HEK293 (cell line): ENCODE measurements at regions not wholly inside any gene's neighbourhood (a gene's known extent, or its start where the extent isn't known, plus 50 kb on each side); places are given as distances from the start of the nearest gene placed in this dataset.

Experiments used
- CTCF ChIA-PET: fragments of 350-600 bp; formaldehyde crosslinking; extraction: SDS; loops from one replicate; lab custom pipeline; 2021; ENCODE audit warnings: antibody characterized with exemption; lab: Yijun Ruan, JAX
- POLR2A ChIA-PET: fragments of 300-600 bp; formaldehyde crosslinking; extraction: SDS; loops from one replicate; lab custom pipeline; 2020; ENCODE audit warnings: antibody characterized with exemption, inconsistent platforms; lab: Yijun Ruan, JAX
- H3K27ac ChIP-seq: fragments of 200-500 bp; sonication (Bioruptor generic); 2 replicates; pipeline ENCODE4 v1.5.1; 2014; ENCODE audit warnings: low read depth, low read length, control low read depth, inconsistent platforms; ENCODE audit errors: extremely low read depth
- H3K36me3 ChIP-seq, 2 experiments: fragments of 200-500 bp in 1 of 2; sonication (Bioruptor generic) in 1 of 2; 1 replicate in 1 of 2; 2 replicates in 1 of 2; pipeline ENCODE4 v1.5.1; 2014 to 2017; ENCODE audit warnings: inconsistent platforms in 2 of 2, low read length in 2 of 2; ENCODE audit not compliant: control insufficient read depth in 2 of 2, insufficient read depth in 1 of 2
- H3K4me1 ChIP-seq: fragments of 200-500 bp; sonication (Bioruptor generic); 2 replicates; pipeline ENCODE4 v1.5.1; 2014; ENCODE audit warnings: mild to moderate bottlenecking, low read length, inconsistent platforms; ENCODE audit not compliant: control insufficient read depth, insufficient read depth
- H3K4me3 ChIP-seq: 2 replicates; pipeline ENCODE4 v1.5.1; 2011; ENCODE audit warnings: low read depth, mild to moderate bottlenecking, control low read depth, low read length, moderate library complexity
- H3K9me3 ChIP-seq: fragments of 200-500 bp; sonication (Bioruptor generic); 2 replicates; pipeline ENCODE4 v1.5.1; 2014; ENCODE audit warnings: low read depth, low read length, inconsistent platforms; ENCODE audit not compliant: control insufficient read depth, insufficient read depth
- GLI2 ChIP-seq: fragments of 450-650 bp; formaldehyde crosslinking; IDR thresholded peaks from 2 replicates; pipeline ENCODE4; 2017; ENCODE audit warnings: missing biosample characterization, missing genetic modification characterization, low read depth, borderline replicate concordance
- GLI4 ChIP-seq: fragments of 450-650 bp; formaldehyde crosslinking; IDR thresholded peaks from 2 replicates; pipeline ENCODE4 v1.5.1; 2016; ENCODE audit warnings: missing biosample characterization, missing genetic modification characterization
- KLF1 ChIP-seq: fragments of 450-650 bp; formaldehyde crosslinking; IDR thresholded peaks from 2 replicates; pipeline ENCODE4 v1.5.1; 2016; ENCODE audit warnings: missing biosample characterization, missing genetic modification characterization
- KLF9 ChIP-seq: fragments of 450-650 bp; formaldehyde crosslinking; IDR thresholded peaks from 2 replicates; pipeline ENCODE4 v1.5.1; 2016; ENCODE audit warnings: missing biosample characterization, missing genetic modification characterization, low read depth
- OSR2 ChIP-seq: fragments of 450-650 bp; formaldehyde crosslinking; IDR thresholded peaks from 2 replicates; pipeline ENCODE4 v1.5.1; 2016; ENCODE audit warnings: missing biosample characterization, missing genetic modification characterization
- SCRT2 ChIP-seq: fragments of 450-650 bp; formaldehyde crosslinking; IDR thresholded peaks from 2 replicates; pipeline ENCODE4 v1.5.1; 2016; ENCODE audit warnings: missing biosample characterization, missing genetic modification characterization
- SP3 ChIP-seq: fragments of 450-650 bp; formaldehyde crosslinking; IDR thresholded peaks from 2 replicates; pipeline ENCODE4 v1.5.1; 2016; ENCODE audit warnings: missing biosample characterization, missing genetic modification characterization
- WT1 ChIP-seq: fragments of 450-650 bp; formaldehyde crosslinking; IDR thresholded peaks from 2 replicates; pipeline ENCODE4 v1.5.1; 2016; ENCODE audit warnings: missing biosample characterization, missing genetic modification characterization
- ZBTB17 ChIP-seq: fragments of 450-650 bp; formaldehyde crosslinking; IDR thresholded peaks from 2 replicates; pipeline ENCODE4 v1.5.1; 2016; ENCODE audit warnings: missing biosample characterization, missing genetic modification characterization
- ZBTB20 ChIP-seq: fragments of 450-650 bp; formaldehyde crosslinking; IDR thresholded peaks from 2 replicates; pipeline ENCODE4 v1.5.1; 2016; ENCODE audit warnings: missing biosample characterization, missing genetic modification characterization
- ZBTB48 ChIP-seq: fragments of 450-650 bp; formaldehyde crosslinking; IDR thresholded peaks from 2 replicates; pipeline ENCODE4 v1.5.1; 2016; ENCODE audit warnings: missing biosample characterization, missing genetic modification characterization
- ZIC2 ChIP-seq: fragments of 450-650 bp; formaldehyde crosslinking; IDR thresholded peaks from 2 replicates; pipeline ENCODE4 v1.5.1; 2016; ENCODE audit warnings: missing biosample characterization, missing genetic modification characterization
- ZNF112 ChIP-seq: fragments of 450-650 bp; formaldehyde crosslinking; IDR thresholded peaks from 2 replicates; pipeline ENCODE4 v1.5.0; 2017; ENCODE audit warnings: missing biosample characterization, missing genetic modification characterization
- ZNF114 ChIP-seq: fragments of 450-650 bp; formaldehyde crosslinking; IDR thresholded peaks from 2 replicates; pipeline ENCODE4 v1.5.0; 2017; ENCODE audit warnings: missing biosample characterization, missing genetic modification characterization
- ZNF16 ChIP-seq: fragments of 450-650 bp; formaldehyde crosslinking; IDR thresholded peaks from 2 replicates; pipeline ENCODE4 v1.5.1; 2016; ENCODE audit warnings: low read depth, missing biosample characterization, missing genetic modification characterization
- ZNF211 ChIP-seq: fragments of 450-650 bp; formaldehyde crosslinking; IDR thresholded peaks from 2 replicates; pipeline ENCODE4 v1.5.1; 2016; ENCODE audit warnings: low read depth, missing biosample characterization, missing genetic modification characterization
- ZNF214 ChIP-seq: fragments of 450-650 bp; formaldehyde crosslinking; IDR thresholded peaks from 2 replicates; pipeline ENCODE4 v1.5.1; 2017; ENCODE audit warnings: missing biosample characterization, mild to moderate bottlenecking, missing genetic modification characterization, borderline replicate concordance
- ZNF266 ChIP-seq: fragments of 450-650 bp; formaldehyde crosslinking; IDR thresholded peaks from 2 replicates; pipeline ENCODE4 v1.5.1; 2016; ENCODE audit warnings: missing biosample characterization, missing genetic modification characterization, low read depth
- ZNF404 ChIP-seq: fragments of 450-650 bp; formaldehyde crosslinking; IDR thresholded peaks from 2 replicates; pipeline ENCODE4 v1.5.1; 2017; ENCODE audit warnings: missing biosample characterization, missing genetic modification characterization
- ZNF433 ChIP-seq: fragments of 450-650 bp; formaldehyde crosslinking; IDR thresholded peaks from 2 replicates; pipeline ENCODE4 v1.5.1; 2016; ENCODE audit warnings: missing biosample characterization, missing genetic modification characterization, low read depth
- ZNF544 ChIP-seq: fragments of 450-650 bp; formaldehyde crosslinking; IDR thresholded peaks from 2 replicates; pipeline ENCODE4 v1.5.0; 2017; ENCODE audit warnings: missing biosample characterization, missing genetic modification characterization
- ZNF548 ChIP-seq: fragments of 450-650 bp; formaldehyde crosslinking; IDR thresholded peaks from 2 replicates; pipeline ENCODE4 v1.5.1; 2016; ENCODE audit warnings: missing biosample characterization, missing genetic modification characterization
- ZNF629 ChIP-seq: fragments of 450-650 bp; formaldehyde crosslinking; IDR thresholded peaks from 2 replicates; pipeline ENCODE4 v1.5.1; 2017; ENCODE audit warnings: missing biosample characterization, missing genetic modification characterization
- ZNF76 ChIP-seq: fragments of 450-650 bp; formaldehyde crosslinking; IDR thresholded peaks from 2 replicates; pipeline ENCODE4; 2016; ENCODE audit warnings: low read depth, missing biosample characterization, missing genetic modification characterization, borderline replicate concordance
- ZNF830 ChIP-seq: fragments of 450-650 bp; IDR thresholded peaks from 2 replicates; pipeline ENCODE4 v1.5.0; 2018; ENCODE audit warnings: missing biosample characterization, missing genetic modification characterization, low read depth, mild to moderate bottlenecking, moderate library complexity
- ZXDB ChIP-seq: fragments of 450-650 bp; formaldehyde crosslinking; IDR thresholded peaks from 2 replicates; pipeline ENCODE4 v1.5.1; 2016; ENCODE audit warnings: missing biosample characterization, missing genetic modification characterization
- TF ChIP-seq, protein P1 (sequence below): fragments of 450-650 bp; formaldehyde crosslinking; IDR thresholded peaks from 2 replicates; pipeline ENCODE4 v1.5.1; 2017; ENCODE audit warnings: missing biosample characterization, missing genetic modification characterization
- TF ChIP-seq, protein P2 (sequence below): fragments of 450-650 bp; formaldehyde crosslinking; IDR thresholded peaks from 2 replicates; pipeline ENCODE4 v1.5.1; 2016; ENCODE audit warnings: missing biosample characterization, missing genetic modification characterization
- TF ChIP-seq, protein P3 (sequence below): fragments of 450-650 bp; formaldehyde crosslinking; IDR thresholded peaks from 2 replicates; pipeline ENCODE4 v1.5.1; 2016; ENCODE audit warnings: missing biosample characterization, missing genetic modification characterization

DNA sequence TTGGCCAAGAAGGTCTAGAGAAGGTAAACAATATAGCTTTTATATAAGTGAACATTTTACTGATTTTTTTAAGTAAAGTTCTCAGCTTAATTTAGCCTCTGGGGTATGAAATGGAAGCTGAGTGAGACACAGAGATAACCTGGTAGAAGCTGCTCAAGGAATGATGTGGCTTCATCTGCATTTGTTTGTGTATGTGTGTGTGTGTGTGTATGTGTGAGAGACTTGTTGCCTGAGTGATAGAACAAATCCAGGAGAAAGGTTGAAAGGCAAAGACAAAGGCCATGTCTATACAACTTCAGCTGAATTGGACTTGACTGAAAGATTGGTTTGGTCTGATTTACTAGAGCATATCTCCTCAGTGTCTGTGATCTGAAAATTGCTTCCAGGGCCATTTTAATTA lies 63.6 kb downstream of the PCDH7 start:
- POLR2A ChIA-PET: no interaction called here
- no peak overlapping the region for H3K27ac ChIP-seq

DNA sequence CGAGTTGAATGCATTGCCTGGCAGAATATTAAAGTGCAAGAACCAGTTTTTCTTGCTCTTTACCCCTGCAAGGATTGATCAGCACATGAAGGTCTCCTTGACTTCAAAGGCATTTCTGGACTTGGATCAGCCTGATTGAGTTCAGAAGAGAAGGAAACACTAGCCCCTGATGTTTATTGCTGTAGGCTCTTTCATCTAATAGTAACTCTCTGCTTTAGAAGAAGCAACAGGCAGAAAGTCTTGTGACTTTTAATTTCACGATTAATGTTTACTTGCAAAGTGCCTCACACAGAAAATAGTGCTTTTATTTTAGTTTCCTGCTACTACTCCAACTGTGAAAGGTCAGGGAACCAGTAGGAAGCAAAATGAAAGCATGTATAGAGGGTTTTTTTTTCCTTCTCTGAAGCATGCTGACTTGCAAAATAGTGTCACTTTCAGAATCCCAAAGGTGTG lies 69.1 kb downstream of the PCDH7 start:
- Histone ChIP-seq H3K4me1 (no peaks in the 10 kb centered on the region), H3K9me3 (no peaks in the 10 kb centered on the region), H3K4me3 (no peak overlapping the region), H3K27ac (no peak overlapping the region), H3K36me3 (no peaks in the 10 kb centered on the region)
- ChIA-PET CTCF (no interaction called here), POLR2A (no interaction called here)
- no peak for TF ChIP-seq ZNF548
- TF ChIP-seq ZNF404 (tag by site-specific recombination): no peak
- 0 out of 2 replicates have a peak, but pooled peaks have one; percentile 62 for TF ChIP-seq SCRT2
- peak; percentile 72 for TF ChIP-seq ZIC2 (tag by site-specific recombination)
- TF ChIP-seq, protein P1, sequence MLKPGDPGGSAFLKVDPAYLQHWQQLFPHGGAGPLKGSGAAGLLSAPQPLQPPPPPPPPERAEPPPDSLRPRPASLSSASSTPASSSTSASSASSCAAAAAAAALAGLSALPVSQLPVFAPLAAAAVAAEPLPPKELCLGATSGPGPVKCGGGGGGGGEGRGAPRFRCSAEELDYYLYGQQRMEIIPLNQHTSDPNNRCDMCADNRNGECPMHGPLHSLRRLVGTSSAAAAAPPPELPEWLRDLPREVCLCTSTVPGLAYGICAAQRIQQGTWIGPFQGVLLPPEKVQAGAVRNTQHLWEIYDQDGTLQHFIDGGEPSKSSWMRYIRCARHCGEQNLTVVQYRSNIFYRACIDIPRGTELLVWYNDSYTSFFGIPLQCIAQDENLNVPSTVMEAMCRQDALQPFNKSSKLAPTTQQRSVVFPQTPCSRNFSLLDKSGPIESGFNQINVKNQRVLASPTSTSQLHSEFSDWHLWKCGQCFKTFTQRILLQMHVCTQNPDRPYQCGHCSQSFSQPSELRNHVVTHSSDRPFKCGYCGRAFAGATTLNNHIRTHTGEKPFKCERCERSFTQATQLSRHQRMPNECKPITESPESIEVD (tag by site-specific recombination): peak; percentile 64; the same call in 1 of the 2 replicates
- TF ChIP-seq, all 188 proteins: peak for 3

More for the DNA sequence above, 63.6 kb downstream of the PCDH7 start:
- H3K36me3 ChIP-seq: no peaks in the 10 kb centered on the region
- no peaks in the 10 kb centered on the region for H3K4me1 ChIP-seq
- CTCF ChIA-PET: interaction anchor here (0.6 kb wide), 1 partner anchor 516 kb away, joined by 3 read pairs; no protein-coding TSS in a partner anchor
- no peaks in the 10 kb centered on the region for H3K9me3 ChIP-seq
- no peak for TF ChIP-seq ZNF76
- TF ChIP-seq KLF9: no peak
- no peak for TF ChIP-seq ZBTB48 (tag by site-specific recombination)
- no peak for TF ChIP-seq ZBTB20
- no peak for TF ChIP-seq SP3 (tag by site-specific recombination)
- no peak for TF ChIP-seq ZNF112 (tag by site-specific recombination)
- peak; percentile 53; the same call in 1 of the 2 replicates for TF ChIP-seq ZBTB17 (tag by site-specific recombination)
- no peak for TF ChIP-seq ZNF16 (tag by site-specific recombination)
- TF ChIP-seq, all 188 proteins: peak for 1
- no peak overlapping the region for H3K4me3 ChIP-seq

GRCh38 chr4:30790123-30790522 lies 70.0 kb downstream of the PCDH7 start:
- TF ChIP-seq GLI2 (tag by site-specific recombination): no peak
- TF ChIP-seq ZNF629: no peak
- TF ChIP-seq GLI4 (tag by site-specific recombination): no peak
- TF ChIP-seq ZNF544: no peak
- TF ChIP-seq, protein P2, sequence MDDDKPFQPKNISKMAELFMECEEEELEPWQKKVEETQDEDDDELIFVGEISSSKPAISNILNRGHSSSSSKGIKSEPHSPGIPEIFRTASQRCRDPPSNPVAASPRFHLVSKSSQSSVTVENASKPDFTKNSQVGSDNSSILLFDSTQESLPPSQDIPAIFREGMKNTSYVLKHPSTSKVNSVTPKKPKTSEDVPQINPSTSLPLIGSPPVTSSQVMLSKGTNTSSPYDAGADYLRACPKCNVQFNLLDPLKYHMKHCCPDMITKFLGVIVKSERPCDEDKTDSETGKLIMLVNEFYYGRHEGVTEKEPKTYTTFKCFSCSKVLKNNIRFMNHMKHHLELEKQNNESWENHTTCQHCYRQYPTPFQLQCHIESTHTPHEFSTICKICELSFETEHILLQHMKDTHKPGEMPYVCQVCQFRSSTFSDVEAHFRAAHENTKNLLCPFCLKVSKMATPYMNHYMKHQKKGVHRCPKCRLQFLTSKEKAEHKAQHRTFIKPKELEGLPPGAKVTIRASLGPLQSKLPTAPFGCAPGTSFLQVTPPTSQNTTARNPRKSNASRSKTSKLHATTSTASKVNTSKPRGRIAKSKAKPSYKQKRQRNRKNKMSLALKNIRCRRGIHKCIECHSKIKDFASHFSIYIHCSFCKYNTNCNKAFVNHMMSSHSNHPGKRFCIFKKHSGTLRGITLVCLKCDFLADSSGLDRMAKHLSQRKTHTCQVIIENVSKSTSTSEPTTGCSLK (tag by site-specific recombination): no peak
- TF ChIP-seq ZNF266 (tag by site-specific recombination): no peak
- TF ChIP-seq ZXDB (tag by site-specific recombination): no peak
- TF ChIP-seq ZNF830 (tag by site-specific recombination): no peak
- TF ChIP-seq OSR2: no peak
- TF ChIP-seq, protein P3, sequence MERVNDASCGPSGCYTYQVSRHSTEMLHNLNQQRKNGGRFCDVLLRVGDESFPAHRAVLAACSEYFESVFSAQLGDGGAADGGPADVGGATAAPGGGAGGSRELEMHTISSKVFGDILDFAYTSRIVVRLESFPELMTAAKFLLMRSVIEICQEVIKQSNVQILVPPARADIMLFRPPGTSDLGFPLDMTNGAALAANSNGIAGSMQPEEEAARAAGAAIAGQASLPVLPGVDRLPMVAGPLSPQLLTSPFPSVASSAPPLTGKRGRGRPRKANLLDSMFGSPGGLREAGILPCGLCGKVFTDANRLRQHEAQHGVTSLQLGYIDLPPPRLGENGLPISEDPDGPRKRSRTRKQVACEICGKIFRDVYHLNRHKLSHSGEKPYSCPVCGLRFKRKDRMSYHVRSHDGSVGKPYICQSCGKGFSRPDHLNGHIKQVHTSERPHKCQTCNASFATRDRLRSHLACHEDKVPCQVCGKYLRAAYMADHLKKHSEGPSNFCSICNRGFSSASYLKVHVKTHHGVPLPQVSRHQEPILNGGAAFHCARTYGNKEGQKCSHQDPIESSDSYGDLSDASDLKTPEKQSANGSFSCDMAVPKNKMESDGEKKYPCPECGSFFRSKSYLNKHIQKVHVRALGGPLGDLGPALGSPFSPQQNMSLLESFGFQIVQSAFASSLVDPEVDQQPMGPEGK (tag by site-specific recombination): no peak
- no peak for TF ChIP-seq ZNF114 (tag by site-specific recombination)
- TF ChIP-seq WT1 (tag by site-specific recombination): no peak
- TF ChIP-seq ZNF433 (tag by site-specific recombination): no peak
- TF ChIP-seq KLF9: no peak
- TF ChIP-seq ZNF211 (tag by site-specific recombination): no peak
- TF ChIP-seq KLF1: no peak
- no peak for TF ChIP-seq ZNF214 (tag by site-specific recombination)
- TF ChIP-seq ZBTB17 (tag by site-specific recombination): no peak
- Histone ChIP-seq H3K4me3 (no peak overlapping the region), H3K9me3 (no peaks in the 10 kb centered on the region), H3K36me3 (no peaks in the 10 kb centered on the region), H3K4me1 (no peaks in the 10 kb centered on the region), H3K27ac (no peak overlapping the region)
- ChIA-PET POLR2A (no interaction called here), CTCF (no interaction called here)
